Left hindlimb (tissue), 1 donor: ENCODE measurements at regions not wholly inside any gene's neighbourhood (a gene's known extent, or its start where the extent isn't known, plus 50 kb on each side); places are given as distances from the start of the nearest gene placed in this dataset.
A peak's percentile ranks its signal among the peaks of the same experiment; 100 is the strongest.

Experiments
- DNase-seq: peaks from one replicate; pipeline ENCODE4 v3.0.0-alpha.2; 2018

DNA sequence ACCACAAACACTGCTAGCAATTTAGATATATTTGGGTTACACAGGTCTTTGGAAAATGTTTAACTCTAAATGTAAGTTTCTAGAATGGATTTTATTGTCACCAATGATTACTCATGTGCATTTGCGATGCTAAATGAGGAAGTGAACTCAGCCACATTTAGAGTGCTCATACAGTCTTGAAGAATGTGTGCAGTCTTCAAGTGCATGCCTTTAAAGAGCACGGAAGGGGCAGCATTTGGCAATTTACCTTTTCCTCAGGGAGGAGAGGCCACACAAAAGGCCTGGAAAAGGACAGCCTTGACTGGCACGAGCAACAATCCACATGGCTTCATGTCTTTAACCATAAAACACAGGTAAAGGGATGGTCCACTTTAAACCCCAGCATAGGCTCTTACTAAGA lies 78.5 kb upstream of the STK17B start:
- DNase-seq = no peak

- DNase-seq = no peak
Measured at GRCh38 chr2:196251132-196251531, 79.8 kb upstream of the STK17B start.

DNA sequence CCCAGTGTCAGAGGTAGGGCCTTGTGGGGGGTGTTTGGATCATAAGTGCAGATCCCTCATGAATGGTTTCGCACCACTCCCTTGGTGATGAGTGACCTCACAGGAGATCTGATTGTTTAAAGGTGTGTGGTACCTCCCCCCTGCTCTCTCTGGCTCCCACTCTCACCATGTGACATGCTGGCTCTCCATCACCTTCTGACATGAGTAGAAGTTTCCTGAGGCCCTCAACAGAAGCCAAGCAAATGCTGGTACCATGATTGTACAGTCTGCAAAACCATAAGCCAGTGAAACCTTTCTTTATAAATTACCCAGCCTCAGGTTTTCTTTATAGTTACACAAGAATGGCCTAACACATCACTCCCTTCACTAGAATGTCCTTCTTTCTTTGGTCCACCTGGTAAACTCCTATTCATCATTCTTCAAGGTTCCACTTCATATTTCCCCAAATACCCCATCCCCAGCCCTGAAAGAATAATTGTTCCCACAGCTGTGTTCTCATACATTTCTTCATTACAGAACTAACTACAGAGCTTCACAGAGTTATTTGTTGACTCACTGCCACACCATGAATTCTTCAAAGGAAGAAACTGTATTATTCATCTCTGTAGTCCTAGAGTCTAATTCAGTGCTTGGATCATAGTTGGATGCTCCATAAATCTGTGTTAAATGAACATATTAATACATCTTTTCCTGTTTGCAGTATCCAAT lies 81.2 kb upstream of the STK17B start:
- no peak for DNase-seq

- no peak for DNase-seq
Measured at GRCh38 chr2:196253116-196253480, 81.7 kb upstream of the STK17B start.

DNA sequence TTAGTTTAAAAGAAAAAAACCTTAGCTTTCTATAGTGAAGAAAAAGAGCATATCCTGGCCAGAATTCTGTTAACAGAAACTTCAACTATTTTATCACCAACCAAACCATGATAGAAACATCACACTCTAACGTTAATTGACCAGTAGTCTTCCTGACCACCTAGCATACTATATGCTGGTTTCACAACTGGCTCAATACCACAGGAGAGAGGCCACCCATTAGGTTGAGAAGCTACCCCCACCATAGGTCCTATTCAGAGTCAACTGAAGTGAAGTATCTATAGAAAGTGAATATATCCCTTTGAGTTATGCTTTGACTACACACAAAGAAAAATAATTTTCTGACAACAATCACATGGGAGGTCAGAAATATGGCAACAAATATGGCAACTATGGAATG lies 85.2 kb upstream of the STK17B start:
- DNase-seq = no peak

DNA sequence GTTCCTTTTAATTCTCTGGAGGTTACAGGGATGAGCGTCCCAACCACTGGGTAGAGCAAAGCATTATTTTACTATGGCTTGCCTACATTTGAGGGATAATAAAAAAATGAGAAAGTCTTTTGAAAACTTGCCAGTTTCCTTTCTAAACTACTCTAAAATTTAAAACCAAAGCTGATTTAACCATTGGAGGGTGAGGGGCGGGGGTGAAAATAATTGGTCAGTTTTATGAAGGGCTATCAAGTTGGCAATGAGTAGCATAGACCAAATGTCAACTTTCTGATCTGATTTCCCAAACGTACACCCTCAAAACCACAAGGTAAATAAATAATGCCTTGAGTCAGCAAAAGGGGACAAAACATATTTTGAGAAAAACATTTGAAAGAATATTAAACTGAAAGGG lies 85.7 kb upstream of the STK17B start:
- DNase-seq = no peak

GRCh38 chr2:196258407-196258806 lies 87.0 kb upstream of the STK17B start:
- no peak for DNase-seq

GRCh38 chr2:196259507-196260481 lies 88.4 kb upstream of the STK17B start:
- DNase-seq = no peak

DNA sequence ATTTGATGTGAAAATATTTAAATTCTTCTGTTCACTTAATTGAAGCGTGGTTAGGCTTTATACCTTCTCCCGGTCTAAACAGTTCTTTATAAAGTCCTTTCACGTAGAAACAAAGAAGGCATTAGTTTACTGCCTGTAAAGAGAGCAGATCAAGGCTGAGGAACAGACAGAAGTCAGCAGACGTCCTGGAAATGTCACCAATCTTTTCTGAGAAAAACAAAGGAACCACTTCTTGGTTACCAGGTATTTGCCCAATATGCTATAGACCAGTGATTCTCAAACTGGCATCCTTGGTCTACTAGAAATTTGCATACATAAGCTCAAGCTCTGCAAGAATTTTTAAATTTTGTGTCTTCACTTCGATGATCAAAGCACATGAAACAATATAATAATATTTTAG lies 89.2 kb upstream of the STK17B start:
- DNase-seq = no peak

DNA sequence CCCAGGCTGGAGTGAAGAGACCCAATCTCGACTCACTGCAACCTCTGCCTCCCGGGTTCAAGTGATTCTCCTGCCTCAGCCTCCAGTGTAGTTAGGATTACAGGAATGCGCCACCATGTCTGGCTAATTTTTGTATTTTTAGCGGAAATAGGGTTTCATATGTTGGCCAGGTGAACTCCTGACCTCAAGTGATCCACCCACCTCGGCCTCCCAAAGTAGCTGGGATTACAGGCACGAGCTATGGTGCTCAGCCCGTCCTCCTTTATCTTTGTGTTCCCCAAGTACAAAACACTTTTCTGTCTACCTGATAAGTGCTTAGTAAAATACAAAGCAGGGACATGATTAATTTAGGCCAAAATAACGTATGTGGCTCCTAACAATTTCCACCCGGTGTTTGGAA lies 91.2 kb upstream of the STK17B start:
- DNase-seq = no peak

DNA sequence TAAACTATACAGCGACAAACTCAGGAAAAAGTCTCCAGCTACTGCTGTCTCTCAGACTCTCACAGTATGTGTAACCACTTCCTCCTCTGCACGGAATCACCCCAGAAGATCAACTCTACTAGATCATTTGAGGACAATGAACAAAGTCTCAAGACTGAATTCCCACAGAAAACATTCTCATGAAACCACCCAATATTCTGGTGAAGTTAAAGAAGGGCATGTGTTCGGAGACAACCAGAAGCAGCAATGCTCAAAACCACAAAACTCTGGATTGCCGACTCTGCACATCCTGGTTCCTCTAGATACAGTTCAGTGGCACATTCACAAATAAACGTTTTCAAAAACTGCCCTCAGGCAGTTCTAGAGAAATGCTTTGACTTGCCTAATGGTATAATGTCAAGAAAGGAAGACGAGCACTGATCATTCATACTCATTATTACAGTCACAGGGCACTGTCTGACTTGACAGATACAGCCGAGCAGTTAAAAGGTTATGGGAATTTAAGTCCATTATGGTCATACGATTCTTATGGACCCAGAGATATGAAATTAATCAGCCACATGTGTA lies 91.9 kb upstream of the STK17B start:
- DNase-seq = peak; percentile 35

- no peak for DNase-seq
Measured at GRCh38 chr2:196266351-196266750, 95.0 kb upstream of the STK17B start.

- DNase-seq = no peak
Measured at GRCh38 chr2:196266855-196267254, 95.5 kb upstream of the STK17B start.

- no peak for DNase-seq
Measured at GRCh38 chr2:196268025-196268424, 96.6 kb upstream of the STK17B start.

GRCh38 chr2:196268538-196269338 lies 97.4 kb upstream of the STK17B start:
- no peak for DNase-seq

- no peak for DNase-seq
Measured at GRCh38 chr2:196271795-196272194, 100.4 kb upstream of the STK17B start.

- DNase-seq = peak; percentile 32
Measured at GRCh38 chr2:196274387-196274809, 103.0 kb upstream of the STK17B start.

DNA sequence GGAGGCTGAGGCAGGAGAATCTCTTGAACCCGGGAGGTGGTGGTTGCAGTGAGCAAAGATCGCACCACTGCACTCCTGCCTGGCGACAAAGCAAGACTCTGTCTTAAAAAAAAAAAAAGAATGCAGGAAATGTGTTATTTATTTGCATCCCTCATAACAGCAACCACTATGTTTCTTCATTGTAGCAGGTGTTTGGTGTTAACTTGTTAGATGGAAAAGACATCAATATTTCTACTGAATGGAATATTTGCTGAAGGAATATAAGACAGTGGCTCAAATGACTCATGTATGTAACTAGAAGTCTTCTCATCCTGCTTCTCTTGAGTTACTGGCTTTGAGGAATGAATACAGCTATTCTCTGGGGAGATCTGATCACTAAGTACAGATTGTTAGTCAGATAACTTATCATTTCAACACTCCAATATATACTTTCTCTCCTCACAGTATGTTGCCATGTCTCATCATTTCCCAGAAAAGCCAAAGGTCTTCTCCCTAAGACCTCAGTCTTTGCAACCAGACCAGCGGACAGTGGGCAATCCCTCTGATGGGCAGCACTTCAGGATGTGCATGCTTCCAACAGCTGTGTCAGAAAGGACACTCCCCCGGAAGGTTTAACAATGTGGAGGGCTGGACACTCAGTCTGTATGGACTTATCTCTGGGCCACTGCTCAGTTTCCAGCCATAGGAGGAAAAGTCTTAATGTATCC lies 104.4 kb upstream of the STK17B start:
- DNase-seq = no peak

GRCh38 chr2:196276421-196276820 lies 105.0 kb upstream of the STK17B start:
- DNase-seq = no peak

DNA sequence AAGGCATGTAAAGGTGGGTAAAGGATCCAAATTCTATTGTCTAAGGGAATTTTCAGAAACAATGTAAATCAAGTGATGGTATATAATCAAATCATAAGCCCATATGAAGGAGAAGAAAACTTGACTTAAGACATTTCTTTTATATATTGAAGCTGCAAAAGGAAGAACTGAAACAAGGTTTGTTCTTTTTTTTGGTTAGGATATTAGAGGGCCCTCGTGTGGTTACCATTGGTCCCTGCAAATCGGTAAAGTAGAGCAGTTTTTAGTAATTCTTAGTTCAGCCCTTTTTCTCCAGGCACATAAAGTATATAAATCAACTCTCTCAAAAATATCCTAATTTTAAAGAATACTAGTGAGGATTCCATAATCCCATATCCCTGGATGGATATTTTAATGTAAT lies 105.6 kb upstream of the STK17B start:
- no peak for DNase-seq

DNA sequence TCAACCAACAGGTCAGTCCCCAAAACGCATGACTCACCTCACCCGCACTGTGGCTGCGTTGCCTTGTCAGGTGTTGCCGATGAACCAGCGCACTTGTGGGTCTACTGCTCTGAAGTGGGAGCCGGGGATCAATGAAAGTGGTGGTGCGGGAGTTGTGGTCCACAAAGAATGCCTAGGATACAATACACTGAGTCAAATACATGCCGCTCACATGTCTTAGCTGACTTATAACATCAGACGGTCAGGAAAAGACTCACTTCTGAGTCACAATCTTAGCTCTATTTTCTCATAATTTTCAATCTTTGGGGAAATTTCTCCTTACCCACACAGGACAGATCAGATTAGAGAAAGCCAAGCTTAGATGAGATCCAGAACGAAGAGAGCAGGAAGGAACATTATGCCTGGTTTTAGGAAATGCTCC lies 107.1 kb upstream of the STK17B start:
- no peak for DNase-seq

- no peak for DNase-seq
Measured at GRCh38 chr2:196279541-196279940, 108.2 kb upstream of the STK17B start.
